GM10248 (cell line): ENCODE measurements at regions not wholly inside any gene's neighbourhood (a gene's known extent, or its start where the extent isn't known, plus 50 kb on each side); places are given as distances from the start of the nearest gene placed in this dataset.
A peak's percentile ranks its signal among the peaks of the same experiment; 100 is the strongest.

Experiments used
- CTCF ChIA-PET: fragments of 300-600 bp; sonication (Branson Sonifier 250); formaldehyde crosslinking; extraction: SDS; loops from one replicate; lab custom pipeline; 2021; ENCODE audit warnings: antibody characterized with exemption; lab: Yijun Ruan, JAX
- POLR2A ChIA-PET: fragments of 350-650 bp; sonication (Branson Sonifier 250); formaldehyde crosslinking; extraction: SDS; loops from one replicate; lab custom pipeline; 2020; ENCODE audit warnings: antibody characterized with exemption; lab: Yijun Ruan, JAX
- DNase-seq: peaks from one replicate; pipeline ENCODE4 v3.0.0; 2012; ENCODE audit errors: extremely low spot score
- TF ChIP-seq, protein P1 (sequence below): IDR thresholded peaks from 2 replicates; pipeline ENCODE4 v1.5.1; 2012; ENCODE audit warnings: mild to moderate bottlenecking, low read depth; ENCODE audit errors: extremely low read depth, missing control alignments, control extremely low read depth

DNA sequence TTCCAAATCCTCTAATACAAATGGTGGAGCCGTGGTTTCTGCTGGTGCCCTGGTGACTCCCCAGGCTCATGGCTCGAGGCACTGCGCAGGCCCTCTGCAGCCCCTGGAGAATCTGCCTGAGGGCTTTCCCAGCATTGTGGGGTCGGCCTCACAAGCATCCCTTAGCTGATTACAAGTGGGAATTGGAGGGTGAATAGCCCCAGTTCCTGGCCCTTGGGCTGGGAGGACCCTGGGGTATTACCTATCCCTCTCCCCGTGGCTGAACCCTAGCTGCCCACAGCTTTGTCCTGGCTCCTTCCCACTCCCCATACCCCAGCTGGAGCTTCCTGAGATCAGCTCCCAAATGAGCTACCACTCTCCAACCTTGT lies 212.2 kb upstream of the CST7 start:
- DNase-seq = no peak
- TF ChIP-seq, protein P1, sequence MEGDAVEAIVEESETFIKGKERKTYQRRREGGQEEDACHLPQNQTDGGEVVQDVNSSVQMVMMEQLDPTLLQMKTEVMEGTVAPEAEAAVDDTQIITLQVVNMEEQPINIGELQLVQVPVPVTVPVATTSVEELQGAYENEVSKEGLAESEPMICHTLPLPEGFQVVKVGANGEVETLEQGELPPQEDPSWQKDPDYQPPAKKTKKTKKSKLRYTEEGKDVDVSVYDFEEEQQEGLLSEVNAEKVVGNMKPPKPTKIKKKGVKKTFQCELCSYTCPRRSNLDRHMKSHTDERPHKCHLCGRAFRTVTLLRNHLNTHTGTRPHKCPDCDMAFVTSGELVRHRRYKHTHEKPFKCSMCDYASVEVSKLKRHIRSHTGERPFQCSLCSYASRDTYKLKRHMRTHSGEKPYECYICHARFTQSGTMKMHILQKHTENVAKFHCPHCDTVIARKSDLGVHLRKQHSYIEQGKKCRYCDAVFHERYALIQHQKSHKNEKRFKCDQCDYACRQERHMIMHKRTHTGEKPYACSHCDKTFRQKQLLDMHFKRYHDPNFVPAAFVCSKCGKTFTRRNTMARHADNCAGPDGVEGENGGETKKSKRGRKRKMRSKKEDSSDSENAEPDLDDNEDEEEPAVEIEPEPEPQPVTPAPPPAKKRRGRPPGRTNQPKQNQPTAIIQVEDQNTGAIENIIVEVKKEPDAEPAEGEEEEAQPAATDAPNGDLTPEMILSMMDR = no peak
- POLR2A ChIA-PET = no interaction called here
- CTCF ChIA-PET = no interaction called here

DNA sequence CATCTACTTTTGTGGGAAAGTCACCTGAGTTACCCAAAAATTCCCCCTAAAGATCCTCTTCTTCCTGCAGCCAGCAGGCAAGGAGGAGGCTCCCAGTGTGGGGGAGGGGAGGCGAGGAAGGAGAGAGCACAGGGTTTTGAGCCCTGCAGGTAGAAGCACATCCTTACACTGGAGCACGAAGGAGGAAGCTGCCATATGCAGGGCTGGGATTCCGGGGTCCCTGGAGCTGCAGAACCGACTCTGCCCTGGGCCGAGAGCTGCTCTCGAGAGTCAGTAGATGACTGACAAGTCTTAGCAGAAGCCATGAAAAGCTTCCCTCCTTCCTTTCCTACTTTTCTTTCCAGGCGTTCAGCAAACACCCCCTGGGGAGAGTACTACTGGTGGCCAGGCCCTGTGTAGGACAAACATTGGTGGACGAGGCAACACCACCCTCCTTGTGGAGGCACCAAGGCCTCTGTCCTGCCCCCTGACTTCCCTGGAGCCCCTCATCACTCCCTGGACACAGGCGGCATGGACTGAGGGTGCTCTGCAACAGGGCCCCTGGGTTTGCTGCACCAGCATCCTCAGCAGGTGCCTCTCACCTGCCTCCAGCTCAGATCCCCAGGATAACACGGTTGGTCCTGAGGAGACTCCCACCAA lies 211.7 kb upstream of the CST7 start:
- ChIA-PET CTCF (no interaction called here), POLR2A (no interaction called here)
- DNase-seq = no peak
- TF ChIP-seq, protein P1 = no peak

DNA sequence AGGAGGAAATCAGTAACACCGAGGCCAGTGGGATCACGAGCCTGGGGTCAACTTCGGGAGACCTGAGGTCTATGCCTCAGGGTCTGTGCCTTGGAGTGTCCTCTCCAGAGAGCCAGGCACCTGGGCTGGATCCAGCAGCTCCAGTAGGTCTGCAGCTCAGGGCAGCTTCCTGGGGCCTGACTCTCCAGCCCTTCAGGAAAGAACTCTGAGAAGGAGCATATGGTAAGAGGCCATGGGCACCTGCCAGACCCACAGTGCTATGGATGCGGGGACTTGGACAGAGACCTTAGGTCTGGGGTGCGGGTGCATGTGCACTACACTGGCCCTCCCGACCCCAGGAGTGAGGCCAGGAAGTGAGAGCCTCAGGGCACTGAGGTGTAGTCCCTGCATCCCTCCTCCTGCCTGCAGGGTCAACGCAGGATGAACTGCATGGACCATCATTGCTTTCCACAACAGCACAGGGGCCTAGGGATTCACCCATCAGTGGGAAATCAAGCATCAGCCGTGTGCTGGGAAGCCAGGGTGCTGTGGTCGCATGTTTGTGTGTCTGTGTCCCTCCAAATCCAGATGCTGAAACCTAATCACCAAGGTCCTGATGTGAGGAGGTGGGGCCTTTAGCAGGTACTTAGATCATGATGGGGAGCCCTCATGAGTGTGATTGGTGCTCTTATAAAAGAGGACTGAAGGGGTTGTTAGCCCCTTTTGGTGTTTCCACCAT lies 210.9 kb upstream of the CST7 start:
- DNase-seq = no peak
- TF ChIP-seq, protein P1 = no peak
- CTCF ChIA-PET = no interaction called here
- POLR2A ChIA-PET = no interaction called here

DNA sequence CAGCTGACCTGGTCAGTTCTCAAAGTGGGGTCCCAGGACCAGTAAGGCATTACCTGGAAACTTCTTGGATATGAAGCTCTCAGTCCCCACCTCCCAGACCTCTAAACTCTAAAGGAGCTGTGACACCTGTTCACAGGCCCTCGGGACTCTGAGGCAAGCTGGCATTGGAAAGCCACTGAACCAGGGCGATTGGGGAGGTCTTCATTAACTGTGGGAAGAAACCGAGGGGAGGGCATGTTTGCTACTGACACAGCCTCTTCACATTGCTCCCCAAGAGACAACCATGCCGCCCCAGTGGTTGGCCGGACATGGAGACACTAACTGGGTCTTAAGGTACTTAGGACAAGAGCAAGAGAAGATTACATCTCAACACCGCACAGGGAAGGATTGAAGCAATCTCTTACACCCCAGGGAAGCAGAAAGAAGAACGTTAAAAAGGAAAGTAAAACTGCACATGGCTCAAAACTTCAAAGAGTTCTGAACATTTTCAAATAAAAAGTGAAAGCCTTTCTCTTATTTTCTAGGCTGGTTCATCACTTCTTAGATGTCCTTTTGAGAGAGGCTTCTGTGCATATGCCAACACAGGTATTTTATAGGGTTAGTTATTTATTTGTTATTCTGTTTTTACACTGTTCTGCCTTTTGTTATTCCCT lies 210.0 kb upstream of the CST7 start:
- DNase-seq = peak; percentile 40
- TF ChIP-seq, protein P1 = no peak
- ChIA-PET CTCF (no interaction called here), POLR2A (no interaction called here)

DNA sequence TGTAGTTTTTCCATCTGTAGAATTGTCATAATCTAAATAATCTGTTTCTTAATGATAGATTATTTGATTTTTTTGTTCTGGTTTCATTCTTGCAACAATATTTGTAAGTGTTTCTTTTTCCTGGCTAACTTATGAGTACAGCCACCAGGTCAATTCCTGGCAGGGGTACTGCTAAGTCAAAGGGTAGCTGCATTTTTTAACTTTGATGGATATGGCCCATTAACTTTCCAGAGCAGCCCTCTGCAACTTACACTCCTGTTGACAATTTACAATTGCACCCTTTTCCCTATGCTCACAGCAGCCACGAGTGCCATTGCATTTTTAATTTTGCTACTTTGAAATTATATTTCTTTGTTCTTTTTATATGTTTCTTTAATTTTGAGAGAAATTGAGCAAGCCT lies 209.3 kb upstream of the CST7 start:
- TF ChIP-seq, protein P1 = no peak
- POLR2A ChIA-PET = no interaction called here
- no peak for DNase-seq
- CTCF ChIA-PET = no interaction called here

DNA sequence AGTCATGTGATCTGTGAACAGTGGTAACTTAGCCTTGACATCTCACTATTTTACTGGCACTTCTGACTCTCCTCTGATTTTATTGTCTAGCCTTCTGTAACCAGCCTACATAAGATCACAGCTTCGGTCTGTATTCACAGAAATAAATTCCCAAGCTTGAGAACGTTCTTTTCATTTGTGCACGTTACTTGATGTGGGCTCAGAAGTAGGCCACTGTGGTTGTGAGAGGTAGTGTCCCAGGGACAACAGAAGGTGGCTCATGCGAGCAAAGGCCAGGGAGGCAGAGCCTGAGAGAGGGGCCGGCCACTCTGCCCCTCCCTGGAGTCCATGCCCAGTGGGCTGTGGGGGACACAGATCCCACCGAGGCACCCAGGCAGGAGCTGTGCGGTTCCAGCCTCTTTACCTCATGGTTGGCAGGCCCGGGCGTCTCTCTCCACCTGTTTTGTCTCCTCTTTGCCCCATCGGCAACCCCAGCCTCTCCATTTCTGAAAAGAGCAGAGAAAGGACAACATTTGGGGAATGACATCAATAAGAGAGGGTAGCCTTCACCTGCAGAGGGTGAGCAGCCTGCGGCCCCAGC lies 207.5 kb upstream of the CST7 start:
- CTCF ChIA-PET = interaction anchor here (0.8 kb wide), 1 partner anchor 9 kb away, joined by 3 read pairs; no protein-coding TSS in a partner anchor
- no peak for DNase-seq
- POLR2A ChIA-PET = no interaction called here
- TF ChIP-seq, protein P1 = no peak
